Stimulated activated CD8-positive, alpha-beta memory T cell treated with anti-CD3 and anti-CD28 coated beads, Interleukin-4, amount 100 ng/mL, for 1 hour (primary cell): ENCODE measurements at regions not wholly inside any gene's neighbourhood (a gene's known extent, or its start where the extent isn't known, plus 50 kb on each side); places are given as distances from the start of the nearest gene placed in this dataset.

ENCODE experiments used
- DNase-seq, 2 donors: peaks; one replicate each; pipeline ENCODE4 v3.0.0-alpha.2; 2020; ENCODE audit warnings: low read depth in 2 of 2, low spot score in 1 of 2

DNA sequence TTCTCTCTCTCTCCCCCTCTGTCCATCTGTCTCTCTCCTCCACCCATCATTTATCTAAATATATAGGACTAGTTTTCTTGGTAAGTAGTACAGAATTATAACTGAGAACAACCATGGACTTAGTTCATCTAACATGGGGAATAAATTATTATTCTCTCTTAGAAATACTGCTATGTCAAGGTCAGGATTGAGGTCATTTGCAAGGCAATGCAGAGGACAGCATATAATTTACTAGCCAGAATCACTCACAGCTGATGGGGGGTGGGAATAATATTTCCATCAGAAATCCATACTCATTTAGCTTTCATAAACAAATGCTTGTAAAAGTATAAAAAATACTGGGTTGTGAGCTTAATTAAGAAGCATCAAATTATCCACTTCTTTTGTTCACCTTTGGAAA, 553.9 kb upstream of the POU3F2 start:
- no peak for DNase-seq

DNA sequence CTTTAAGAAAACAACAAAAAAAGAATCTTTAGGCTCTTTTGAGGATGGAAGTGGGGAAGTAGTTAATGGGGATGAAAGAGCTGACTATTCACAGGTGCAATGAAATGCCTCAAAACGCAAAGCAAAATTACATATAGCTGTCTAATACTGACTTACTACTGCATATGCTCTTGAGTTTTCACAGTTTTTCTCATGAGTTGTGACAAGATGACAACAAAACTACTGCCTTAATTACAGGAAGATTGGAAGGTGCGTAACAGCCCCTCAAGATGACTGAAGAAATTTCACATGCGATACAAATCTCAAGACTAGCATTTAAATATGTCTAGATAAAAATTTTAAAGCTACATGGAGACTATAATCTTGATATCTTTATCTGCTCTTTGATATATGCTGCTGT, 547.8 kb upstream of the POU3F2 start:
- DNase-seq = no peak

DNA sequence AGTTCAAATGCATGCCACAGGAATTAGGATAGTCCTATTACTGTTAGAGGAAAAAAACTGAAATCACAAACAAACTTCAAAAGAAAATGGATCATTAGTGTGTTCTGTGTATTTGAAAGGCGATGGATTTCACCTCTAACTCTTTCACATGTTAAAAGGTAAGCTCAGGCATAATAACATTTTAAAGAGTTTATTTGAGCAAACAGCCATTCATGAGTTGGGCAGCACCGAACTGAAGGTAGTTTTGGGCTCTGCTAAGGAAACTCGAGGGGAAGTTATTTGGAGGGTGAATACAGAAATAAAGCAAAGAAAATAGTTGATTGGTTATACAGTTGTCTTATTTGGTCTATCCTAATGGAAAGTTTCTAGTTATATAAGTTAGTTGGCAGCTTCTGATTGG, 546.5 kb upstream of the POU3F2 start:
- DNase-seq = no peak

DNA sequence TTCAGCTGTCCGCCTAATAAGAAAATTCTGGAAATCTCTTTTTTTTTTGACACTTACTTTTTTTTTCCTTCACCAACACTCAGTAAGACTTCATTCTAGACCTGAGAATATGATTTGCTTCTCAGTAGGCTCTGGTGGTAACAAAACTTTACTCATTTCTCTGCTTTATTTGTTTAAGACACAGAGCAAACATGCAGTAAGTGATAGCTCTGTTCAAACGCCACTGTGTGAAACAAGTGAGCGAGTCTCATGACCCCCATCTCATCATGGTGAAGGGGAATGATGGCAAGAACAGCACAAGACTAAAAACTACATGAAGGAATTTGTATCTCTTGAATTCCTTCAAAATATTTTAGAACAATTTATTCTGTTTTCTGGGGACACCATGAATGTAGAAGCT, 541.6 kb upstream of the POU3F2 start:
- no peak for DNase-seq

DNA sequence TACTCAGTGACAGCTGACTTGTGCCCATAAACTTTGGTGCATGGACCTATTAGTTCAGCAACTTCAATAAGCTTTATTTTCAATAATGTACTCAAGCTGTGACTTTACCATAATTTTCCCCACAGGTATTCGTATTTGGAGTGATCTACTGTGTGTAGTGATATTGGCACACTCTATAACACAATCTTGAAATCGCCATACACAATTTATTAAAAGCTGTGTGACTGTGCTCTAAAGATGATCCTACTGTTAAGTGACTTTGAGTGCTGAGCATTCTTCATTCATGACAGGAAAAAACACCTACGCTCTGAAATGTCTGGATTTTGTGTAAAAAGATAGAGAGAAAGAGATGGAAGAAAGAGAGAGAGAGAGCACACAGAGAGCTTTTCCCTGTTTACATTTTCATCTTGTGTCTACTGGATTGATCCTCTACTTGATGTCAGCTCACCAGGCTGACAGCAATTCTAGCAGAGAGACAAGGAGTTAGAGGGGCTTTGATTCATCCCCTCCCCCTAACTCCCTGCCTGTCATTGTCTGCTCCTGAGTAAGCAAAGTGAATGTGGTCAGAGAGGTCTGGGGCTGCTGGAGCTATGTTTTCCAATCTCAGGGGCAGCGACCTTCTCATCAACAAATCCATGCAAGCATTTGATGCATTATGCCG, 538.7 kb upstream of the POU3F2 start:
- no peak for DNase-seq

DNA sequence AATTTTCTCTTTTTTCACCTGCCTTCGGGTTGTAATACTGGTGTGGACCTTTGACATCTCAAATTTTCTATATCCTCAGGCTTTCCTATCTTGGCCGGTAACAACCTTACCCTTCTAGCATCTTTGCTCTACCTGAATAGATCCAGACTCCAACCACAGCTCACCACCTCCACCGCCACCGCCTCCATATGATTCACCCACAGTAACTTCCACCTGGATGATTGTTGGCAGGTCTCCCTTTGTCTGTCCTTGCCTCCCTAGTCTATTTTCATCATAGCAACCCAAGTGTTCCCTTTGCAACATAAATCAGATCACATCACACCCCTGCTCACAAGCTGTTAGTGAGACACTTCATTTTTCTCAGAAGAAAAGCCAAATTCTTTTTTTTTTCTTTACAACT, 525.8 kb upstream of the POU3F2 start:
- no peak for DNase-seq

DNA sequence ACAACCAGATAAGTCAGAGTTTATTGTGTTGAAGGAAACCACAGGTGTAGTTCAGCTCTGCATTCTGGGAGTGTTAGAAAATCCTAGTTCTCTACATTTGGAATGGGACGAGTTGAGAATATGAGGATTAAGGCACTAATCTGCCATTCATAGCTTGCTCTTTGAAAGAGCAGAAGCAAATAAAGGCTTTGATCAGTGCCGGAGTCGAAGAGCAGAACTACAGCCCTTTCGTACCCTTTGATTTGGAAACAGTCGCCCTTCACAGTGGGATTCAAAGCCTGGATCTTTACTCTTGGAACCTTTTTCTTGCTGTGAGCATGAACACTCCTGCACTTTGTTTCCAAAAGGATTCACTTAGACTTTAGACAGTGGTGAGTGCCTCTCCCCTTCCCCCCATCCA, 523.9 kb upstream of the POU3F2 start:
- DNase-seq = no peak

DNA sequence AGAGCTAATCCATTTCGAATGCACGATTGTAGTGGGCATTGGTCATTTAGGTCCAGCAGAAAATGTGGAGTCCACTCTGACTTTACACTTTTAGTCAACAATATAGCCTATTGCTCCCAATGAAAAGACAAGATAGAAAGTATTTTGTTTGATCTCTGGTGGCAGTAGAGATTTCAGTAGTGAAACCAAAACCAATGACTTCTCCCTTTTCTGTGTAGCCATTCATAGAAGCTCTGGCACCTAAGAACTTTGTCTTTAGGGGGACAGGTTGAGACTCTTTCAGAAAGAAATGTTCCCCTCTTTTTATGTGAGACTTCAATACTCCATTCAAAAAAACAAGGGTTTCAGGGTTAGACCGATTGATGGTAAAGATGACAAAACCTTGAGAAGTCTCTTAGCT, 510.8 kb upstream of the POU3F2 start:
- no peak for DNase-seq

DNA sequence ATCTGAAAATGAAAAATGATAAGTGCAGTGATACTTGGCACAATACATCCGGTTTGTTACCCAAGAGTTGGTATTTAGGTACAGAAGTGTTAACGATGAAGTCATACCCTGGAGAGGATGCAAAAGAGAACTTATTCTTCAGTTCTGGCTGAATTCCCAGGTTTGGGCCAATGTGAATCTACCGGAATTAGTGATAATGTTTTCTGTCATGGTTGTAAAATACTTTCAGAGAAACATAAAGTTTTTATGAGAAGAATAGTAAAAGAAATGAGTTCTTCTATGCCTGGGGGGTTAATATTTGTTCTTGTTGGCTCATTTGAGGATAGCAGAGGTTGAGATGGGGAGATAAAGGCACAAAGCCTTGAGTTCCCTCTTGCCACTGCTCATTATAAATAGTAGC, 509.9 kb upstream of the POU3F2 start:
- no peak for DNase-seq

DNA sequence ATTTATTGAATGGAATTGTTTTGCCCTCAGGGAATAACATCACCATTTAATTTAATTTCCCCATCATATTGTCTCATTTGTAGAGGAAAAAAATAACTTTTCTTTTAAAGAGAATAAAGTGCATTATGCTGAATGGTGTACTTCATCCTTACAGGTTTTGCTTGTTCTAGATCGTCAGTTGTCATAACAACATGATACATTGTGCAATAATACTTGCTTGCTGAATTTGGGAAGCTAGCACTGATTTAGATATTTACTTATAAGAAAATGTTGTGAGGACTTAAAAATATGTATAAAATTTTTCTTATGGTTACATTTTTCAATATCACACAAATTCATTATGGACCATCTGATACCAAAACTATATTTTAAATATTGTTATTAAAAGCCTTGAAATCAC, 509.0 kb upstream of the POU3F2 start:
- no peak for DNase-seq

DNA sequence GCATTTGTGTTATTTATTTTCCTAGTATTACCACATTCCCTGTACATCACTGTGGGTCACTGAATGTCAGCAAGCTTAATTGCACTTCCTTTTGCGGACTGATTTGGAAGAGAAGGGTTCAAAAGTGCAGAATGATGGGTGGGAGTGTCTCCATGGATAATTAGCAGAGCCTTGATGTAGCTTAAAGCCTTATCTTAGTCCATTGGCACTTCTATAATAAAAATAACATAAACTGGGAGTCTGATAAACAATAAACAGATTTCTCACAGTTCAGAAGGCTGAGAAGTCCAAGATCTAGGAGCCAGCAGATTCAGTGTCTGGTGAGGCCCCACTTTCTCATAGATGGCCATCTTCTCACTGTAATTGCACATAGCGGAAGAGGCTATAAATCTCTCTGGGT, 501.1 kb upstream of the POU3F2 start:
- no peak for DNase-seq

DNA sequence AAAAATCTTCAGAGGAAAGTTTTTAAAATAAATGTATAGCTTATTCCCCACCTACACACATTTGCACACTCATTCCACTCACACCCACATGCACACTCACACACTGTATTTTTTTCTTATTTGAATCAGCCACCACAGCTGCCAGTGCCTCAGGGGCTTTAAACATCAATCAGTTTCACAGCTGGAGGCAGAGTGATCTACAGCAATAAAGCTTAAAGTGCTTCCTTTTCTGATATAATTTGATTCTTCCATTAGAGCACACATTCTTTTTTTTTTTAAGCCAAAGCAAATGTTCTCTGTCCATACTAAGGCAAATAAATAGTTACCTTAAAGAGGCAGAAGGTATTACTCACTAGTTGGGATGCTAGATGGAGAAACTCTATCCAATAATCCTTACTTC, 498.8 kb upstream of the POU3F2 start:
- DNase-seq = no peak

DNA sequence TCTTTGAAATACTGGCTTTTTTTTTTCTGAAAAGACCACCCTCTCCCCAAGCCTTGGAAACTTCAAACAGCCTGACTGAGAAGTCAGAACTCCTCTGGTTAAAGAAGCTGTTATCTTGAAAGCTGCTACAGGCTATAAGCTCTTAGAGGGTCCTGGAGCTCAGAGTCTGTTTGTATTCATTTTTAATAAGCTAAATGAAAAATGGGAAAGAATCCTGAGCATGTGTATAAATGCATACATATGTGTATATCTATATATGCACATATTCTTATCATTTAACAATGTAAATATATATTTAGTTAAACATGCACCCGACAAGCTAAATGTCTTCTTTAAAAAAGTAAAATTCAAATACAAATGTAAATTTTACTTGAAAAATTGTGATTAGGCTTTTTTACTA, 494.9 kb upstream of the POU3F2 start:
- DNase-seq = no peak

DNA sequence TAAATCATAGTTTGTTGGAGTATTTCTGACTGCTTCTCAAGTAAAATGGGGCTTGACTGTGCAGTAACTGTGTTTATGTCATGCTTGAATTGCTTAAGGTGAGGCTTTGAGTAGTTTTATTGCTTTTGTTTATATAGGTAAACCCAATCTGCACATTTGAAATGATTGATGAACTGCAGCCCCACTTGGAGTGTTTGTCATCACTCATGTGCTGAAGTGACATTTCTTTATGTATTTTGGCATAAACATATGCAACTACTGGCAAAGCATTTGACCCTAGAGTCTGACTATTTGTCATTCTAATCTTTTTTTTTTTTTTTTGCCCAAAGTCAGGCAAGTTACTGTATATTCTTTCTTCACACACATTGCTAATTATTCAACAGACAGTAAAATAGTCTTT, 491.4 kb upstream of the POU3F2 start:
- DNase-seq = no peak

DNA sequence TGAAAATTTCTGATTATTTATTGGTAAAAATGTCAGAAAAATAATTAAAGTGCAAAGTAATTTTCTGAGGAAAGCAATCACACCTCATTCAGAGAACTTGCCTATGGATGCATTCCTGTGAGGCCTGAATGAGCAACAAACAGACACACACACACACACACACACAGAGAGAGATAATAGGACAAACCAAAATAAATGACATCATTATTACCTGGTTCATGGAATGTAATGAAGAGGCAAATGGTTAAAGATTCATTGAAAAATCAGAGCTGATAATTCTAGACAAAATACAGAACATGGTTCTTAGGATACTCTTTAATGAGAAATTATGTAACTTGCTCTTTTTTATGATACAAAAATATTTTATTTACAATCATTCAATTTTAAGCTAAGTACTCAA, 490.6 kb upstream of the POU3F2 start:
- DNase-seq = no peak

DNA sequence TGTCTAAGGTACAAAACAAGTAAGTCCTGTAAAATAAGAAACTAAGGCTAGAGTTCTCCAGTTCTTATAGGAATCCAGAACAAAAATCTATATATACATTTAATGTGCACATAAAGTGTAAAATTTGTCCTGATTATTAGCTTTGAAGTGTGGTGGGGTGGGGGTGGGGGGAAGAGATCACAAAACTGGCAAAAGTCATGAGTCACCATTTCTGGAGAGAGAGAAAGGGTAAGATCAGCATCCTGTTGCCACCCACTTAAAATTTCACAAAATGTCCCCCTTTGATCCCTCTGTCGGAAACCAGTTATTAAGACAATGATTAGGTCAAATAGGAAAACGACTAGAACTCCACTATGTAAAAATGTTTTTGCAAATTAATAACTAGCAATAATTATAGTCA, 482.0 kb upstream of the POU3F2 start:
- no peak for DNase-seq

DNA sequence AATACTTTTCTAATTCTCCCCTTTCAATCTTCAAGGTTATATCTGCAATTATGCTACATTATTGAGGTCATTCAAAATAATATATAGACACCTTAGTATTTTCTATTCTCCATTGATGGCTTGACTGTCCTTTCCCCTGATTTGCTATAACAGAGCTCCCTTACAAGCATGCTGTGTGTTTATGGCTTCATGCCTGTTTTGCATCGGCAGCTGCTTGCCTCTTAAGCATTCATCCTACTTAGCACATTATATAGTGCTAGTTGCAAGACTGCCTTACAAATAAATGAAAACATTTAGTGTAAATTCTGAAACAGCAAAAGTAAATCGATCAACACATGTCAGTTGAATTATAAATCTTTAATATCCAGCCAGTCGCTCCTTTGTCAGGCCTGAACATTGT, 476.2 kb upstream of the POU3F2 start:
- no peak for DNase-seq

DNA sequence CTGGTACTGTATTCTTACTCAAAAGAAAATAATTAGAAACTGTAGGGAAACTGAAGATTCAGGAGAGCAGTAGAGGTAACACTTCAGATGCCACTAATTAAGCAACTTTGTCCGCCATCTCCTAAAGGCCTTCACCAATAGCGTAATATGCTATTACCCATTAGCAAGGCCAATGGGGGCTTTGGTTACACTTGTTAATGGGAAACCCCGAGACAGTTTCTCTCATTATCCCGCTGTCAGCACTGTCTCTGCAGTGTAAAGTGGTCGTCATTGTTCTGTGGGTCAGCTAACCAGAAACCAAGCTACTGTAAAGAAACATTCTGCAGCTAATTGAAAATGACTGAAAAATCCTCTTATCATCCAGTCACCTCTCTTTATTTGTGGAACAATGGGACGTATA, 468.0 kb upstream of the POU3F2 start:
- DNase-seq = no peak

DNA sequence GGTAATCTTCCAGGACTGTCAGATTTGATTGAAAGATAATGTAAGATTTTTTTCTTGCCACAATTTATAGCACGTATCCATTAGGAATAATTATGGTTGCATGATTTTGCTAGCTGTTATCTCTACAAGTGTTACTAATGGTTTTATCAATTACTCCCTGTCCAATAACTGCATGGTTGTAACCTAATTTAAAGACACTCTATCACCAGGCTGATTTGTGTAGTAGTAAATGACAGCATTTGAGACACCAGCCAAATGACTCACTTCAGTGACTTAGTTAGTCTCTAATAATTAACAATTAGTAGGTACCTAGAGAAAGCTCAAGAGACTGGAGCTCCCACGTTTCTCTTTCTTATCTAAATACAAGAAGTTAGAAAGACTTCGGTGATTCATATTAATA, 453.8 kb upstream of the POU3F2 start:
- DNase-seq = no peak

DNA sequence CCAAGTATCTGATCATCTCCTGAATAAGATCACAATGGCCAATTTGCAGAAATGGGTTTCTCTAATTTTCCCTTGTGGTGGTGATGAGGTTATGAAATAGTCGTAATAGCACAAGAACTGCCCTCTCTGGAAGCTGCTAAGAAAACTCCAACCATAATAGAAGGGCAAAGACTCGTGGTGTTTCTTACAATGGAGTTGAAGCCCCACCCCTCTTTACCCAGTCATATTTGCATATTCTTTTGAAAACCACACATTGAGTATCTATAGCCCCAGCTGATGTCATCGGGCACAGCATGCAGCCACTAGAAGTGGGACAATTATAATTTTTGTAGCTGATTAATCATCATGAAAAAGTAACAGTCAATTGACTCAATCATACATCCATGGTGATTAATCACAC, 452.1 kb upstream of the POU3F2 start:
- DNase-seq = no peak

DNA sequence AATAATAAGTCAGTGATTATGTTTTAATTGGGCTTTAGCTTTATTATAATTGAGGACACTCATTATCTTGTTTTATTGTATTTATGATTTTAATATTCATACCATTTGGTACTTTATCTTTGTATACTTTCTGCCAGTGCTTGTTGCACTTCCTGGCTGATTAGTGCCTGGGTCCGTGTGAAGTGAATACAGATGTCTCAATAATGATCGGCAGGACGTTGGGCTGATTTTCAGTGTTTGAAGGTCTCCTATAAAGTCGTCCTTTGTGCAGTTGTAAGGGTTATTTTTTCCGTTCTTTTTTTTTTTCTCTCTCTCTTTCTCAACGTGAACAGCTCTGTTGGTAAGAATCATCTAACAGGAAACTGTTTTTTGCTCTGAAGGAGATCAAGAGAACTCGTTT, 450.0 kb upstream of the POU3F2 start:
- no peak for DNase-seq

DNA sequence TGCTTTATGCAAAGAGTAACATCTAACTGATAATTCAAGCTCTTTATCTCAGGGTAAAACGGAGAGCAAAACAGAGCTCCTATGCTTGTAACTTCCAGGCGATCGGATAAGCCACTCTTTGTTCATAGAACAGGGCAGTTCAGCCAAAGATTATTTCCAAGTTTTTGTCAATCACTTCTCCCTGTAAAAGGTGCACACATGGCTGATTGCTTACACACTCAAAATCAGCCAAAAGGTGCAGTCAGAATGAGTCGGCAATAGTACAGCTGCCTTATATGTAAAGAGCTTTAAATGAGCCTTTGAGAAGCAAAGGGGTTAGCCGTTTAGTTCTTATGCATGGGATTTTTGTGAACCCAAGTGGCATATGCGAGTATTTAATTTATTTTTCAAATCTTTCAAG, 449.6 kb upstream of the POU3F2 start:
- no peak for DNase-seq

DNA sequence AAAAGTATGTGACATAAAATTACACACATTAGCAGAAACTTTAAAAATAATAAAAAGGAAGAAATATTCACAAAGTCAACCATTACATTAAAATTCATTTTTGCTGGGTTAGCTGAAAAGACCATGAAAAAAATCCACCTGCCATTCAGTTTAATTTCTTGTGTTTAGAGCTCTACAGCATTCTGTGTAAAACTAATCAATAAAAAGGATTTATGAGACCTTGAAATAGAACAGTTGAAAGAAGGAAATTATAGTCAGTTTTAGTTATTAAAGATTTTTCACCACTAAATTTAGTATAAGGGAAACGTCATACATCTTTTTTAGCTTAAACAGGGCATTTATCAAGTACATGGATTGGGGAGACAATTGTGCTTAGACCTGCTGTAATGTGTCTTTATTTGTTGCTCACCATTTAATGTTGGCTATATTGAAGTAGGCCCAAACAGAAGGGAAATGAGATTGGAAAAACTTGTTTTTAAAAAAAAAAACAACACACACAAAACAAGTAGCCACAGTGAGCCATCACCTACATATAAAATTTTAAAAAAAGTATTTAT, 438.7 kb upstream of the POU3F2 start:
- no peak for DNase-seq

DNA sequence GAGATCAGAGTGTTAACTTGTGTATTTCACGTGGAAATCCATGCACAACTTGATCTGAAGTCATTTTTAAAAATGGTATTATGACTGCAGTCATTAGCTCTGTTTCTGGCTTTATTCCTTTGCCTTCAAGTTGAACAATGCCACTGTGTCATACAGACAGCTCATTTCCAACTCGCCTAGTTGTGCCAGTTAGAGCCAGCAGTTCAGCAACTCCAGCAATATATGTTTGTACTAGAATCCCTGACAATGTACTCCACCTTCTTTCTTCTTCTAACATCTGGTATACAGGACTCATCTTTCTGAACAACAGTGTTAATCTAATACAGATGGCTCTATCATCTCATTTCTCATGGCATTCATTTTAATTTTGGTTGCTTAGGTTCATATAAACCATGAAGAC, 418.3 kb upstream of the POU3F2 start:
- DNase-seq = no peak
